ENCODE measurements at regions not wholly inside any gene's neighbourhood (a gene's known extent, or its start where the extent isn't known, plus 50 kb on each side); places are given as distances from the start of the nearest gene placed in this dataset.

DNA sequence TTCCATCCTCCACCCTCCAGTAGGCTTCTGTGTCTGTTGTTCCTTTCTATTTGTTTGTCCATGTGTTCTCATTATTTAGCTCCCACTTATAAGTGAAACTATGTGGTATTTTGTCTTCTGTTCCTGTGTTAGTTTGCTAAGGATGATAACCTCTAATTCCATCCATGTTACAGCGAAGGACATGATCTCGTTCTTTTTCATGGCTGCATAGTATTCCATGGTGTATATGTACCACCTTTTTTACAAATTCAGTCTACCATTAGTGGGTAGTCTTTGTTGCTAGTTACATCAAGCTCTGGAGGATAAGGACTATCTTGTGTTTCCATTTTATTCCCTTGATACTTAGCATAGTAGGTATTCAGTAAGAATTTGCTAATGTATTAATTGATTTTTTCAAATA is 664.2 kb upstream of the FAT3 start:
- Histone ChIP-seq H3K79me2 (ENCODE audit: control insufficient read depth, low read length) (no peaks in the 10 kb centered on the region), H3K4me2 (ENCODE audit: low read length) (no peak overlapping the region), H3K27ac (ENCODE audit: low read depth, low read length) (no peak overlapping the region), H3K27me3 (ENCODE audit: control insufficient read depth, low read length) (no peaks in the 10 kb centered on the region), H3K36me3 (ENCODE audit: control insufficient read depth, low read length) (no peaks in the 10 kb centered on the region), H3K4me3 (ENCODE audit: low read length) (no peak overlapping the region), H4K20me1 (ENCODE audit: control insufficient read depth, insufficient read depth, low read depth, low read length) (no peaks in the 10 kb centered on the region), H3K4me1 (ENCODE audit: control insufficient read depth, low read length) (no peaks in the 10 kb centered on the region), H3K9me2 (replicated peaks; ENCODE audit: control insufficient read depth, low read length) (no peaks in the 10 kb centered on the region; the same call in 1 of the 2 replicates), H3F3A (ENCODE audit: control insufficient read depth, insufficient read depth) (no peaks in the 10 kb centered on the region), H3K9me3 (ENCODE audit: control insufficient read depth, insufficient read depth, low read length) (no peaks in the 10 kb centered on the region)
- TF ChIP-seq, protein P1, sequence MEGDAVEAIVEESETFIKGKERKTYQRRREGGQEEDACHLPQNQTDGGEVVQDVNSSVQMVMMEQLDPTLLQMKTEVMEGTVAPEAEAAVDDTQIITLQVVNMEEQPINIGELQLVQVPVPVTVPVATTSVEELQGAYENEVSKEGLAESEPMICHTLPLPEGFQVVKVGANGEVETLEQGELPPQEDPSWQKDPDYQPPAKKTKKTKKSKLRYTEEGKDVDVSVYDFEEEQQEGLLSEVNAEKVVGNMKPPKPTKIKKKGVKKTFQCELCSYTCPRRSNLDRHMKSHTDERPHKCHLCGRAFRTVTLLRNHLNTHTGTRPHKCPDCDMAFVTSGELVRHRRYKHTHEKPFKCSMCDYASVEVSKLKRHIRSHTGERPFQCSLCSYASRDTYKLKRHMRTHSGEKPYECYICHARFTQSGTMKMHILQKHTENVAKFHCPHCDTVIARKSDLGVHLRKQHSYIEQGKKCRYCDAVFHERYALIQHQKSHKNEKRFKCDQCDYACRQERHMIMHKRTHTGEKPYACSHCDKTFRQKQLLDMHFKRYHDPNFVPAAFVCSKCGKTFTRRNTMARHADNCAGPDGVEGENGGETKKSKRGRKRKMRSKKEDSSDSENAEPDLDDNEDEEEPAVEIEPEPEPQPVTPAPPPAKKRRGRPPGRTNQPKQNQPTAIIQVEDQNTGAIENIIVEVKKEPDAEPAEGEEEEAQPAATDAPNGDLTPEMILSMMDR (IDR thresholded peaks at IDR 0.05; ENCODE audit: low read depth, low read length, poor library complexity, severe bottlenecking): no peak
- no peak for TF ChIP-seq EZH2phosphoT487 (IDR thresholded peaks at IDR 0.05; ENCODE audit: borderline replicate concordance, low read length)

DNA sequence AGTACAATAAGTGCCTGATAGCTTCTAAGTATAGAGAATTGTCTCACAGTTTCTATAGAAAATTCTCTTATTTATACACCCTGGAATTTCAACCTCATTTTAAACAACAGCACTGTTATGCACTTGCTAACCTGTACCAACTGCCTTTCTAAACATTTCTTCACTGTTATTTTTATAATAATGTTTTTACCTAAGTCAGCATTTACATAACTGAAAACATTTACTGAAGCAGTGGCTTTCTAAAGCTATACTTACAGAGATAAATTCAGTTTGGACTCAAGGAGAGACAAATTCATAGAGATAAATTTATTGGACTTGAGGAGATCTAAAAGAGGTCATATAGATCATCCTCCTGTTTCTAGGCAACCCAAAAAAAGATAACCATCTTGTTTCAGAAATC is 686.6 kb upstream of the FAT3 start:
- H3K79me2 ChIP-seq (ENCODE audit: control insufficient read depth, low read length): no peaks in the 10 kb centered on the region
- H3F3A ChIP-seq (ENCODE audit: control insufficient read depth, insufficient read depth): no peaks in the 10 kb centered on the region
- TF ChIP-seq, protein P1 (IDR thresholded peaks at IDR 0.05; ENCODE audit: low read depth, low read length, poor library complexity, severe bottlenecking): no peak
- TF ChIP-seq EZH2phosphoT487 (IDR thresholded peaks at IDR 0.05; ENCODE audit: borderline replicate concordance, low read length): no peak
- H3K9me2 ChIP-seq (replicated peaks; ENCODE audit: control insufficient read depth, low read length): no peaks in the 10 kb centered on the region
- H3K27me3 ChIP-seq (ENCODE audit: control insufficient read depth, low read length): no peaks in the 10 kb centered on the region
- no peaks in the 10 kb centered on the region for H3K36me3 ChIP-seq (ENCODE audit: control insufficient read depth, low read length)
- no peaks in the 10 kb centered on the region for H3K9me3 ChIP-seq (ENCODE audit: control insufficient read depth, insufficient read depth, low read length)
- no peak overlapping the region for H3K27ac ChIP-seq (ENCODE audit: low read depth, low read length)
- H3K4me1 ChIP-seq (ENCODE audit: control insufficient read depth, low read length): no peaks in the 10 kb centered on the region
- H3K4me2 ChIP-seq (ENCODE audit: low read length): no peak overlapping the region
- H3K4me3 ChIP-seq (ENCODE audit: low read length): no peak overlapping the region
- no peaks in the 10 kb centered on the region for H4K20me1 ChIP-seq (ENCODE audit: control insufficient read depth, insufficient read depth, low read depth, low read length)

DNA sequence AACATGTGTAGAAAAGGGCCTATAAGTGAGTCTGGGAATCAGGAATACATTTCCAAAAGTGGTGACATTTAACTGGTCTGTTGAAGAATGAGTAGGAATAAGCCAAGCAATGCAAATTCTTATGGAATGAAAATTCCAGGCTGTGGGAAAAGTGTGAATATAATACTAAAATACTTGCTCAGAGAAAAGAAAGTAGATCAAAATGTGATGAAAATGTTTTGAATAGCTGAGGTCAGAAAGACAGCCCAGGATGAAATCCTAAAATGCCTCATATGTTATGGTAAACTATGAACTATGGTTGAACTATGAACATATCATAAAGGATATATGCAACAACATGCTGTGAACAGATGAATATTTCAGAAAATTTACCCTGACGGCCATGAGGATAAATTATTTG is 688.3 kb upstream of the FAT3 start:
- H3K79me2 ChIP-seq (ENCODE audit: control insufficient read depth, low read length): no peaks in the 10 kb centered on the region
- no peaks in the 10 kb centered on the region for H3K4me1 ChIP-seq (ENCODE audit: control insufficient read depth, low read length)
- no peaks in the 10 kb centered on the region for H3K9me2 ChIP-seq (replicated peaks; ENCODE audit: control insufficient read depth, low read length)
- H3K36me3 ChIP-seq (ENCODE audit: control insufficient read depth, low read length): no peaks in the 10 kb centered on the region
- no peaks in the 10 kb centered on the region for H3K27me3 ChIP-seq (ENCODE audit: control insufficient read depth, low read length)
- H3K9me3 ChIP-seq (ENCODE audit: control insufficient read depth, insufficient read depth, low read length): no peaks in the 10 kb centered on the region
- no peak overlapping the region for H3K4me2 ChIP-seq (ENCODE audit: low read length)
- H3F3A ChIP-seq (ENCODE audit: control insufficient read depth, insufficient read depth): no peaks in the 10 kb centered on the region
- TF ChIP-seq EZH2phosphoT487 (IDR thresholded peaks at IDR 0.05; ENCODE audit: borderline replicate concordance, low read length): no peak
- TF ChIP-seq, protein P1 (IDR thresholded peaks at IDR 0.05; ENCODE audit: low read depth, low read length, poor library complexity, severe bottlenecking): no peak
- H4K20me1 ChIP-seq (ENCODE audit: control insufficient read depth, insufficient read depth, low read depth, low read length): no peaks in the 10 kb centered on the region
- H3K27ac ChIP-seq (ENCODE audit: low read depth, low read length): no peak overlapping the region
- no peak overlapping the region for H3K4me3 ChIP-seq (ENCODE audit: low read length)

DNA sequence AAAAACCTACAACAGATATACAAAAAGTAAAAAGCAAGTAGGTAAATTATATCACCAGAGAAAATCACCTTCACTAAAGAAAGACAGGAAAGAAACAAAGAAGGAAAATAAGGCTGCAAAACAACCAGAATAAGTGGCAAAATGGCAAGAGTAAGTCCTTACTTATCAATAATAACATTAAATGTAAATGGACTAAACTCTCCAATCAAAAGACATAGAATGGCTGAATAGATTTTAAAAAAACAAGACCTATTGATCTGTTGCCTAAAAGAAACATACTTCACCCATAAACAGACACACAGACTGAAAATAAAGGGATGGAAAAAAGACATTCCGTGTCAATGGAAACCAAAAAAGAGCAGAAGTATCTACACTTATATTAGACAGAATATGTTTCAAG is 695.7 kb upstream of the FAT3 start:
- no peaks in the 10 kb centered on the region for H3K27me3 ChIP-seq (ENCODE audit: control insufficient read depth, low read length)
- no peaks in the 10 kb centered on the region for H3K4me1 ChIP-seq (ENCODE audit: control insufficient read depth, low read length)
- TF ChIP-seq EZH2phosphoT487 (IDR thresholded peaks at IDR 0.05; ENCODE audit: borderline replicate concordance, low read length): no peak
- TF ChIP-seq, protein P1 (IDR thresholded peaks at IDR 0.05; ENCODE audit: low read depth, low read length, poor library complexity, severe bottlenecking): no peak
- H3K9me2 ChIP-seq (replicated peaks; ENCODE audit: control insufficient read depth, low read length): no peaks in the 10 kb centered on the region
- no peaks in the 10 kb centered on the region for H3F3A ChIP-seq (ENCODE audit: control insufficient read depth, insufficient read depth)
- H3K27ac ChIP-seq (ENCODE audit: low read depth, low read length): no peak overlapping the region
- H3K4me3 ChIP-seq (ENCODE audit: low read length): no peak overlapping the region
- no peaks in the 10 kb centered on the region for H4K20me1 ChIP-seq (ENCODE audit: control insufficient read depth, insufficient read depth, low read depth, low read length)
- H3K36me3 ChIP-seq (ENCODE audit: control insufficient read depth, low read length): no peaks in the 10 kb centered on the region
- H3K9me3 ChIP-seq (ENCODE audit: control insufficient read depth, insufficient read depth, low read length): no peaks in the 10 kb centered on the region
- H3K4me2 ChIP-seq (ENCODE audit: low read length): no peak overlapping the region
- H3K79me2 ChIP-seq (ENCODE audit: control insufficient read depth, low read length): no peaks in the 10 kb centered on the region

All from DOHH2 (cell line).